GM12878 (cell line): ENCODE measurements at regions not wholly inside any gene's neighbourhood (a gene's known extent, or its start where the extent isn't known, plus 50 kb on each side); places are given as distances from the start of the nearest gene placed in this dataset.

Experiments
- CBX3 ChIP-seq: fragments of 200-600 bp; sonication (generic); IDR thresholded peaks from 2 replicates; pipeline ENCODE4 v1.6.1; 2016; ENCODE audit warnings: low read depth, borderline replicate concordance
- CREM ChIP-seq: IDR thresholded peaks from 2 replicates; pipeline ENCODE4 v1.6.1; 2014; ENCODE audit warnings: antibody characterized with exemption, low read depth
- ELK1 ChIP-seq: IDR thresholded peaks from 2 replicates; pipeline ENCODE4 v1.6.1; 2012; ENCODE audit warnings: low read depth, low read length, improper control_type of control experiment
- EZH2 ChIP-seq: IDR thresholded peaks from 2 replicates; pipeline ENCODE4 v1.6.1; 2012; ENCODE audit warnings: low read depth, mild to moderate bottlenecking, control low read depth, inconsistent platforms, low read length, borderline replicate concordance; ENCODE audit not compliant: control insufficient read depth
- FOS ChIP-seq: IDR thresholded peaks from 3 replicates; pipeline ENCODE4 v1.6.1; 2011; ENCODE audit warnings: borderline replicate concordance; ENCODE audit not compliant: insufficient read length; ENCODE audit errors: extremely low read depth
- FOXK2 ChIP-seq: fragments of 450-650 bp; IDR thresholded peaks from 2 replicates; pipeline ENCODE4 v1.6.1; 2017; ENCODE audit warnings: mild to moderate bottlenecking, moderate library complexity
- HSF1 ChIP-seq: fragments of 150-350 bp; IDR thresholded peaks from 2 replicates; pipeline ENCODE4 v1.6.1; 2014; ENCODE audit warnings: mild to moderate bottlenecking, low read depth, low read length
- IKZF1 ChIP-seq: fragments of 450-650 bp; conservative IDR thresholded peaks from 2 replicates; pipeline ENCODE4 v1.6.1; 2017; ENCODE audit warnings: antibody characterized with exemption, mild to moderate bottlenecking
- MTA3 ChIP-seq: IDR thresholded peaks from 2 replicates; pipeline ENCODE4 v1.6.1; 2012; ENCODE audit warnings: low read length, inconsistent platforms, borderline replicate concordance
- NFIC ChIP-seq: IDR thresholded peaks from 2 replicates; pipeline ENCODE4 v1.6.1; 2012; ENCODE audit warnings: low read depth, mild to moderate bottlenecking, inconsistent platforms, low read length, moderate library complexity
- NFYB ChIP-seq: IDR thresholded peaks from 2 replicates; pipeline ENCODE4 v1.6.1; 2011; ENCODE audit warnings: low read depth, mild to moderate bottlenecking, low read length, improper control_type of control experiment, moderate library complexity; ENCODE audit not compliant: insufficient read depth
- POLR2A ChIP-seq: IDR thresholded peaks from 2 replicates; pipeline ENCODE4 v1.6.1; 2011; ENCODE audit warnings: low read depth, mild to moderate bottlenecking, low read length
- PRDM15 ChIP-seq: fragments of 450-650 bp; formaldehyde crosslinking; IDR thresholded peaks from 2 replicates; pipeline ENCODE4 v1.4.0; 2020; ENCODE audit warnings: mild to moderate bottlenecking, moderate library complexity
- RAD51 ChIP-seq: fragments of 450-650 bp; IDR thresholded peaks from 2 replicates; pipeline ENCODE4 v1.6.1; 2016; ENCODE audit warnings: moderate library complexity, mild to moderate bottlenecking, inconsistent platforms
- RFX5 ChIP-seq: IDR thresholded peaks from 2 replicates; pipeline ENCODE4 v1.6.1; 2011; ENCODE audit warnings: low read depth, low read length, improper control_type of control experiment
- SMAD1 ChIP-seq: fragments of 450-650 bp; IDR thresholded peaks from 2 replicates; pipeline ENCODE4 v1.6.1; 2018; ENCODE audit warnings: mild to moderate bottlenecking, low read depth; ENCODE audit not compliant: partially characterized antibody
- TARDBP ChIP-seq: IDR thresholded peaks from 2 replicates; pipeline ENCODE4 v1.6.1; 2016; ENCODE audit warnings: borderline replicate concordance
- TCF3 ChIP-seq: IDR thresholded peaks from 2 replicates; pipeline ENCODE4 v1.6.1; 2012; ENCODE audit warnings: low read depth, mild to moderate bottlenecking, low read length, borderline replicate concordance; ENCODE audit not compliant: insufficient read depth
- USF1 ChIP-seq: IDR thresholded peaks from 2 replicates; pipeline ENCODE4 v1.6.1; 2011; ENCODE audit warnings: borderline replicate concordance, low read depth, mild to moderate bottlenecking, moderate library complexity, mixed read lengths, low read length; ENCODE audit not compliant: insufficient read depth; ENCODE audit errors: extremely low read length
- TF ChIP-seq, protein P1 (sequence below): fragments of 450-650 bp; IDR thresholded peaks from 2 replicates; pipeline ENCODE4 v1.6.1; 2016; ENCODE audit warnings: mild to moderate bottlenecking
- TF ChIP-seq, protein P2 (sequence below): IDR thresholded peaks from 2 replicates; pipeline ENCODE4 v1.6.1; 2011; ENCODE audit warnings: mild to moderate bottlenecking, low read depth, low read length, moderate library complexity; ENCODE audit not compliant: insufficient replicate concordance

GRCh38 chr6:87922196-87922946, 125.3 kb upstream of the SPACA1 start (continued):
- no peak for TF ChIP-seq PRDM15 (CRISPR knock-in tag)
- TF ChIP-seq FOXK2 = no peak
- no peak for TF ChIP-seq TARDBP
- no peak for TF ChIP-seq NFYB
- TF ChIP-seq USF1 = no peak
- TF ChIP-seq NFIC = no peak; the same call in 1 of the 2 replicates
- peak; percentile 72; the same call in 1 of the 2 replicates for TF ChIP-seq MTA3
- no peak for TF ChIP-seq ELK1
- no peak for TF ChIP-seq FOS
- no peak for TF ChIP-seq EZH2
- no peak for TF ChIP-seq RAD51
- TF ChIP-seq RFX5 = no peak
- TF ChIP-seq CREM = no peak
- no peak for TF ChIP-seq TCF3
- TF ChIP-seq, protein P1, sequence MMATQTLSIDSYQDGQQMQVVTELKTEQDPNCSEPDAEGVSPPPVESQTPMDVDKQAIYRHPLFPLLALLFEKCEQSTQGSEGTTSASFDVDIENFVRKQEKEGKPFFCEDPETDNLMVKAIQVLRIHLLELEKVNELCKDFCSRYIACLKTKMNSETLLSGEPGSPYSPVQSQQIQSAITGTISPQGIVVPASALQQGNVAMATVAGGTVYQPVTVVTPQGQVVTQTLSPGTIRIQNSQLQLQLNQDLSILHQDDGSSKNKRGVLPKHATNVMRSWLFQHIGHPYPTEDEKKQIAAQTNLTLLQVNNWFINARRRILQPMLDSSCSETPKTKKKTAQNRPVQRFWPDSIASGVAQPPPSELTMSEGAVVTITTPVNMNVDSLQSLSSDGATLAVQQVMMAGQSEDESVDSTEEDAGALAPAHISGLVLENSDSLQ = no peak
- TF ChIP-seq SMAD1 = peak; percentile 57
- no peak for TF ChIP-seq CBX3
- no peak for TF ChIP-seq IKZF1
- TF ChIP-seq, protein P2, sequence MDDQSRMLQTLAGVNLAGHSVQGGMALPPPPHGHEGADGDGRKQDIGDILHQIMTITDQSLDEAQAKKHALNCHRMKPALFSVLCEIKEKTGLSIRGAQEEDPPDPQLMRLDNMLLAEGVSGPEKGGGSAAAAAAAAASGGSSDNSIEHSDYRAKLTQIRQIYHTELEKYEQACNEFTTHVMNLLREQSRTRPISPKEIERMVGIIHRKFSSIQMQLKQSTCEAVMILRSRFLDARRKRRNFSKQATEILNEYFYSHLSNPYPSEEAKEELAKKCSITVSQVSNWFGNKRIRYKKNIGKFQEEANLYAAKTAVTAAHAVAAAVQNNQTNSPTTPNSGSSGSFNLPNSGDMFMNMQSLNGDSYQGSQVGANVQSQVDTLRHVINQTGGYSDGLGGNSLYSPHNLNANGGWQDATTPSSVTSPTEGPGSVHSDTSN = no peak
- TF ChIP-seq POLR2A = peak; percentile 34; the same call in 1 of the 2 replicates
- no peak for TF ChIP-seq HSF1
